ENCODE measurements at regions not wholly inside any gene's neighbourhood (a gene's known extent, or its start where the extent isn't known, plus 50 kb on each side); places are given as distances from the start of the nearest gene placed in this dataset.
A peak's percentile ranks its signal among the peaks of the same experiment; 100 is the strongest.

DNA sequence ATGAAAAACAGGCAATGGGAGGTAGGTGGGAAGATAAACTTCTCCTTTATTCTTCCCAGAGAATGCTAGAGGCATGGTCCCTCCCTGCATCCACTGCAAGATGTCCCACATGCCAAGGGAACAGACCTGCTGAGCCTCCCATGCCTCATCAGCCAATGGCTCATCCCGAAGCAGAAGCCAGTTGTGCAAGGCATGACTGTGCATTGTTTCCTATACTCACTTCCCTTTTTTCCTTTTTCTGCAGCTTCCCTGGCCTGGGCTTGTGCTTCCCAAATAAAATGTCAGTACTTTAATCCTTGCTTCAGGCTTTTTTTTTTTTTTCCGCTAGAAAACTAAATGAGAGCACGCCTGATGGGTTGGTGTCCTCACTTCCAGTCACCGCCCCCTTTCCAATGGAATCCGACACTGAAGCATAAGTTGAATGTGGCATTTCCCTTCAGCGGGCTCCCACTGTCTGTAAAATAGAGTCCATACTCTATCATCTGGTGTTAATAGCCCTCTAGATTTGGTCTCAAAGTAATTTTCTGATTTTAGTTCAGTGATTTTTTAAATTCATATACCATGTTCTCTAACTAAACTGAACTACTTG is 239.0 kb upstream of the JADE1 start:
- peak overlapping the region; percentile 95 for H3K27ac ChIP-seq (ENCODE audit: low read depth, low read length)
- H3K27me3 ChIP-seq (ENCODE audit: insufficient read depth, low read length) = no peaks in the 10 kb centered on the region
- DNase-seq (ENCODE audit: insufficient read length, low spot score, missing footprints) = no peak
- H3K4me3 ChIP-seq (ENCODE audit: insufficient read depth, low read length) = no peak overlapping the region
- no peaks in the 10 kb centered on the region for H3K9me3 ChIP-seq (ENCODE audit: low read depth, low read length)
- H2AFZ ChIP-seq (ENCODE audit: low read length) = no peak overlapping the region
- no peak for TF ChIP-seq CTCF (IDR thresholded peaks at IDR 0.05; ENCODE audit: extremely low read depth, low read depth, low read length)
- H3K79me2 ChIP-seq (ENCODE audit: insufficient read depth, low read length) = no peaks in the 10 kb centered on the region
- peak overlapping the region; percentile 50 for H3K4me2 ChIP-seq (ENCODE audit: insufficient read depth, low read length)
- no peaks in the 10 kb centered on the region for H4K20me1 ChIP-seq (ENCODE audit: insufficient read depth, low read length)
- no peaks in the 10 kb centered on the region for H3K36me3 ChIP-seq (ENCODE audit: insufficient read depth, low read length)
- peaks cover 82% of the 10 kb centered on the region for H3K4me1 ChIP-seq (ENCODE audit: insufficient read depth, low read length)

DNA sequence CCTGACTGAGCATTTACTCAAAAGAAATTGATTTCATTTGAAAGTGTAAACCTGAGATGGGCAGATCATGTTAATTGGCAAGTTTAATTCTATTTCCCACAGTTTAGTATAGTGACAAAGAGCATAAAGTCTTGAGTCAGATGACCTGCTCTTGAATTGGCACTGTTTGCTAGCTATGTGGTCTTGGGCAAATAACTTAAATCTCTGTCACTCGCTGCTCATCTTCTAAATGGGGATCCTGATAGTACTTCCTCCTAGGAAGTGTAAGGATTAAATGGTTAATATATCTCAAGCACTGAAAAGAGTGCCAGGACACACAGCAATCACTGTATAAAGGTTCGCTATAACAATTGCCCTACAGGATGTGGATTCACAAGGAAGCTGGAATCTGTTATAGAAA is 242.8 kb upstream of the JADE1 start:
- DNase-seq (ENCODE audit: insufficient read length, low spot score, missing footprints) = no peak
- Histone ChIP-seq H3K9me3 (ENCODE audit: low read depth, low read length) (no peaks in the 10 kb centered on the region), H2AFZ (ENCODE audit: low read length) (no peak overlapping the region), H3K4me1 (ENCODE audit: insufficient read depth, low read length) (peaks cover 65% of the 10 kb centered on the region), H3K79me2 (ENCODE audit: insufficient read depth, low read length) (no peaks in the 10 kb centered on the region), H4K20me1 (ENCODE audit: insufficient read depth, low read length) (no peaks in the 10 kb centered on the region), H3K27me3 (ENCODE audit: insufficient read depth, low read length) (no peaks in the 10 kb centered on the region), H3K36me3 (ENCODE audit: insufficient read depth, low read length) (no peaks in the 10 kb centered on the region), H3K27ac (ENCODE audit: low read depth, low read length) (peak overlapping the region; percentile 77), H3K4me2 (ENCODE audit: insufficient read depth, low read length) (no peak overlapping the region), H3K4me3 (ENCODE audit: insufficient read depth, low read length) (no peak overlapping the region)
- TF ChIP-seq CTCF (IDR thresholded peaks at IDR 0.05; ENCODE audit: extremely low read depth, low read depth, low read length) = no peak

GRCh38 chr4:128565565-128566186 is 243.8 kb upstream of the JADE1 start:
- Histone ChIP-seq H3K27ac (ENCODE audit: low read depth, low read length) (peak overlapping the region; percentile 77), H3K4me2 (ENCODE audit: insufficient read depth, low read length) (no peak overlapping the region), H3K79me2 (ENCODE audit: insufficient read depth, low read length) (no peaks in the 10 kb centered on the region), H3K4me1 (ENCODE audit: insufficient read depth, low read length) (peaks cover 62% of the 10 kb centered on the region), H4K20me1 (ENCODE audit: insufficient read depth, low read length) (no peaks in the 10 kb centered on the region), H3K9me3 (ENCODE audit: low read depth, low read length) (no peaks in the 10 kb centered on the region), H3K4me3 (ENCODE audit: insufficient read depth, low read length) (no peak overlapping the region), H3K27me3 (ENCODE audit: insufficient read depth, low read length) (no peaks in the 10 kb centered on the region), H3K36me3 (ENCODE audit: insufficient read depth, low read length) (no peaks in the 10 kb centered on the region), H2AFZ (ENCODE audit: low read length) (no peak overlapping the region)
- peak; percentile 32 for TF ChIP-seq CTCF (IDR thresholded peaks at IDR 0.05; ENCODE audit: extremely low read depth, low read depth, low read length)
- DNase-seq (ENCODE audit: insufficient read length, low spot score, missing footprints) = no peak

DNA sequence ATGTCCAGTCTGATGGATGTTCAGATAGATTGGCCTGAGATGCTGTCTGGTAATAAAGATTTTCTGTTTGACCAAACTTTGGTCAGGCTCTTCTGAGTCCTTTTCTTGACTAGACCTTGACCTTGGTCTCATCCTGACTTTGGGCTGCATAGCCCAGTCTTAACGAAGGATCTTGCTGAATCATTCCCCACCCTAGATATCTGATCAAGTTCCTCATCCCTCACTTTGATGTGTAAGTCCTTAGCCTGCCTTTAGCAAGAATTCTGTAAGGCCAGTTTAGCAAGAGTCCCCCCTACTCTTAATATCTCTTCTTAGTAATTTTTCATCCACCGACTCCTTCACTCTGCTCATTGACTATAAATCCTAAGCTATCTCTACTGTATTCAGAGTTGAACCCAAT is 244.4 kb upstream of the JADE1 start:
- Histone ChIP-seq H3K9me3 (ENCODE audit: low read depth, low read length) (no peaks in the 10 kb centered on the region), H3K4me1 (ENCODE audit: insufficient read depth, low read length) (peaks cover 56% of the 10 kb centered on the region), H2AFZ (ENCODE audit: low read length) (no peak overlapping the region), H4K20me1 (ENCODE audit: insufficient read depth, low read length) (no peaks in the 10 kb centered on the region), H3K79me2 (ENCODE audit: insufficient read depth, low read length) (no peaks in the 10 kb centered on the region), H3K27ac (ENCODE audit: low read depth, low read length) (peak overlapping the region; percentile 58), H3K36me3 (ENCODE audit: insufficient read depth, low read length) (no peaks in the 10 kb centered on the region), H3K4me3 (ENCODE audit: insufficient read depth, low read length) (no peak overlapping the region), H3K27me3 (ENCODE audit: insufficient read depth, low read length) (no peaks in the 10 kb centered on the region), H3K4me2 (ENCODE audit: insufficient read depth, low read length) (no peak overlapping the region)
- TF ChIP-seq CTCF (IDR thresholded peaks at IDR 0.05; ENCODE audit: extremely low read depth, low read depth, low read length) = no peak
- no peak for DNase-seq (ENCODE audit: insufficient read length, low spot score, missing footprints)
